Stimulated activated CD8-positive, alpha-beta memory T cell treated with anti-CD3 and anti-CD28 coated beads, Interleukin-15, amount 100 ng/mL, for 4 hours (primary cell): ENCODE measurements at regions not wholly inside any gene's neighbourhood (a gene's known extent, or its start where the extent isn't known, plus 50 kb on each side); places are given as distances from the start of the nearest gene placed in this dataset.

Experiments used
- DNase-seq, 2 donors: peaks; one replicate each; pipeline ENCODE4 v3.0.0-alpha.2; 2020; ENCODE audit warnings: low read depth in 2 of 2

GRCh38 chr4:11774346-11774745 lies 345.7 kb upstream of the HS3ST1 start:
- no peak for DNase-seq

GRCh38 chr4:11773798-11774197 lies 345.1 kb upstream of the HS3ST1 start:
- no peak for DNase-seq

DNA sequence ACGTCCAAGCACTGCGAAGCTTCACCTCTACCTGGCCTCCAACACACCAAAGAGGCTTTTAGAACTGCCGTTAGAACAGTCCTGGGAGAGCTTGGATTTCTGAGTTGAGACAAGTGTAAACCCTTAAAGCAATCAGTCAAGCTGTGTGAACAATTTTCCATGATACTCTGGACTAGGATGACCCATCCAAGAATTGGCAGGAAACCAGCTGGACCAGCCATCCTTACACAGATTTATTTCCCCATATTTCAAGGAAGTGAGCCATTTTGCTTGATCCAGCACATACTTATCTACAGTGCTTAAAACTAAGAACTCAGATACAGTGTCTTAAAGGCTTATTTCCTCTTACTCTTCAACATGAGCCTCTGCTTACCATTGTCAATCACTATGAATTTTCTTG lies 340.7 kb upstream of the HS3ST1 start:
- no peak for DNase-seq

- no peak for DNase-seq
Observed at GRCh38 chr4:11768251-11768972, 339.7 kb upstream of the HS3ST1 start.

- no peak for DNase-seq
Observed at GRCh38 chr4:11765849-11766453, 337.3 kb upstream of the HS3ST1 start.

- no peak for DNase-seq
Observed at GRCh38 chr4:11748164-11748872, 319.6 kb upstream of the HS3ST1 start.

DNA sequence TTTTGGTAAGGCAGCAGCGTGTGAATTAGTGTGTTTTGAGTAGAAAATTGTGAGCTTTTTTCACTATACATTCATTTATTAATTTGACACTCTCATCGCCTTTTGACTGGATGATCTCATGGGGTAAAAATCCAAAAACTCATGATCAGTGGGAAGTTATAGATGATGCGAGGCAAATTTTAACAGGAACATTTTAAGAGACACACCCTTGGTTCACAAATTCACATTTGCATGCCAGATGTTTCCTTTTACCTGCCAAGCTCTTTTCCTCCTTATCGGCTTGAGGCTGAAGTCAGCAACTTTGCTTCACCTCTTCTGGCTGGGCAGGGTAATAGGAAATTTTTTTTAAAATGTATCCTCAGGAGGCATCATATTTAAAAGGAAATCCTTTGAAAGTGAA lies 318.0 kb upstream of the HS3ST1 start:
- DNase-seq = no peak

DNA sequence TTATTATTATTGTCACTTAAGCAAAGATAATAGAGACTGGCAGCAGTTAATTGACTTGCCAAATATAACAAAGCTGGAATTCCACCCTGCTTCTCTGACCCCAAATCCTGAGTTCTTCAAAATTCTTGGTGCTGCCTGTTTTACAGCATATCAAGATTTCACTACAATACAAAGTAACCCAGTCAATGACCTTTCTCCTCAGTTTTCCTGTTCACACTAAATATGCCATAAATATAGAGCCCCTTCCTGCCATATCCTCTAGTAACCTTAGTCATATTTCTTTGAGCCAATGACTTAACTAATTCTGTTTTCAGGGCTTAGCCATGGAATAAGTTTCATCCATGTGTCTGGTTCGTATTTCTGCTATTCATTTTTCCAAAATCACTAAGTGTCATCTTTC lies 315.3 kb upstream of the HS3ST1 start:
- DNase-seq = no peak

DNA sequence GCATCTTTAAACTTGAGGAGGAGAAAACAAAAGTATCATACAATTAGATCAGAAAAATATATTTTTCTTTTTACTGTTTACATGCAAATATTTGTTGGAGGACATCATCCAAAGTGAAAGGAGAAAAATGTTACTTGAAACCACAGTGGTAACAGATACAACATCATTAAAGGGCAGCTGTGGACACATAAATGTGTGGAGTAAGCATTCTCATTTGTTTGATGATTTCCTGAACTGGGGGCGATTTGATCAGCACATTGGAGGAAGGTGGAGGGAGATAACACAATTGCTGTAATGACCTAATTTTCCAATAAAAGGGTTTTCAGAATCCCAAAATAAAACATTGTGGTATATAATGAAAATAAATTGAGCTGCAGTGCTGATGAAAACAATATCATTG lies 314.5 kb upstream of the HS3ST1 start:
- no peak for DNase-seq

DNA sequence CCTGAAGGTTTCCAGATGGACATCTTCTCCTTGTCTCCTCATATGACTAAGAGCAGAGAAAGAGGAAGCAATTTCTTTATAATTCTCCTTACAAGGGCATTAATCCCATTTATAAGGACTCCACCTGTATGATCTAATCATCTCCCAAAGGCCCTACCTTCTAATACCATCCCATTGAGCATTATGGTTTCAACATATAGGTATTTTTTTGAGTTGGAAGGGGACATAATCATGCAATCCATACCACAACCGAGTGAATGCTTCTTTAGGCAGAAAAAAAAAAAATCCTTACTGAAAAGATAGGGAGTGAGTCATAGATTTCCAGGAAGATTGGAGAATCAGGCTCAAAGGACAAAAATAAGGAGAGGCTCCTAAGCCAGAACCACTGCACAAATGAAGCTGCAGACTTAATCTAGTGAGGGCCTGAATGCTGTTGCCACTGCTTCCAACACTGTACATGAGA lies 312.5 kb upstream of the HS3ST1 start:
- no peak for DNase-seq

DNA sequence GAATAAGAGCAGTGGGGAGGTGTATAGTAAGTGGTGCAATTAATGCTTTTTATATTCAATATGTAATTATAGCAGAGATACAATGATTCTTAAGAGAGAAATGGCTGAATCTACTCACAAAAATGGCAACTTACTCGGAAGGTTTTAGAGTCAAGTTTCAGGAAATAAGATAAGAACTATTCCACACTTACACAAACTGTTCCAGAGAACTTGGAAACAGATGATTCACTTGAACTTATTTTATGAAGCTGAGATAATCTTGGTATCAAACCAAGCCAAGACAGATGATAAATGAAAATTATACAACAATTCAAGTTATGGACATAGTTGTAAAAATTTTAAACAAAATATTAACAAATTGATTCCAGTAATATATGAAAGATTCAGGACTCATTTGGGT lies 311.3 kb upstream of the HS3ST1 start:
- DNase-seq = no peak

- no peak for DNase-seq
Observed at GRCh38 chr4:11736978-11737377, 308.3 kb upstream of the HS3ST1 start.

DNA sequence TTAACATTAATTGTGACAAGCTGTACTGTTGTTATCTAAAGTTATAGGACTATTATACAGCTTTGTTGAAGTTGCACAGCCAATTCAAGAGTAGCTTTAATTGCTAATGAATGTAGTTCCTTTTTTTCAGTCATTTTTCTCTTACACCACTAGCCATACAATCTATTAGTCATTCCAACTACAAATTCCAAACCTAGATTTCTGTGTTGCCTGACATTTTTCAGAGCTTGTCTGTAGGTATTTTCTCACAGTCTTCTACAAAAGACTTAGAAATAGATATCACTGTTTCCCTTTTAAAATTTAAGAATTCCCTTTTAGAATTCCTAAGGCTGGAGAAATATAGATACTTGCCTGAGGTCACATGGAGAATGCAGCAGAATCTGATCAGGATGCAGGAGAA lies 307.0 kb upstream of the HS3ST1 start:
- no peak for DNase-seq

DNA sequence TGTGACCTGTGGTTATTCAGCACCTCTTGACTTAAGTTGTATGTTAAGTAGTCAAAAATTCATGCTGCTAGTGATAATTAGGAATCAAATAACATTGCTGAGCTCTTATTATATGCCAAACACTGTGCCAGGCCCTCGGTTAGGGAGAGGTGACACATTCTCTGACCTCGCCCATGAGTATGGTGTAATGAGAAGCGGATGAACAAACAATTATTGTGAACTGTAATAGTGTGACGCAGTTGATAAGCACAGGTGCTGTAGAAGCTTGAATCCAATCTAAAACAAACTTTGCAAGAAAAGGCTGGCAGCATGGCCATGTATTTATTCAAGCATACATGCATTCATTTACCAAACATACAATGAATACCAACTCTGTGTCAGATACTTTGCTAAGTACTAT lies 303.5 kb upstream of the HS3ST1 start:
- no peak for DNase-seq

DNA sequence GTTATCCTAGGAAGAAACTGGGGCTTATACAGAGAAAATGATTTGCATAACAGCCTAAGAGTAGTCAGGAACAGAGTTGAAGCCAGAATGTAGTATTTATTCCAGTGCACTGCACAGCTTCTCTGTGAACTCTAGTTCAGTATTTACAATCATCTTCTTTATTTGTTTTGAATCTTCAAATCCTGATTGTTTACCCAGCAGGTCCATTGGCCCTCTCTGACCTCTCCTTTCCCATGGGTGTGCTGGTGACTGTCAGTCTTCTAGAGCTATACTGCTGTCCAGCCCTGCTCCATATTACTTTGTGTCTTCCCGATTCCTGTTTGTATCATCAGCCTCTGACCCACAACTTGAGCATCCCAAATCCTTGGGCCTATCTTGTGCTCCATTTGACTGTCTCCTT lies 301.9 kb upstream of the HS3ST1 start:
- DNase-seq = no peak

- no peak for DNase-seq
Observed at GRCh38 chr4:11729548-11729947, 300.9 kb upstream of the HS3ST1 start.

- DNase-seq = no peak
Observed at GRCh38 chr4:11727903-11728564, 299.3 kb upstream of the HS3ST1 start.

DNA sequence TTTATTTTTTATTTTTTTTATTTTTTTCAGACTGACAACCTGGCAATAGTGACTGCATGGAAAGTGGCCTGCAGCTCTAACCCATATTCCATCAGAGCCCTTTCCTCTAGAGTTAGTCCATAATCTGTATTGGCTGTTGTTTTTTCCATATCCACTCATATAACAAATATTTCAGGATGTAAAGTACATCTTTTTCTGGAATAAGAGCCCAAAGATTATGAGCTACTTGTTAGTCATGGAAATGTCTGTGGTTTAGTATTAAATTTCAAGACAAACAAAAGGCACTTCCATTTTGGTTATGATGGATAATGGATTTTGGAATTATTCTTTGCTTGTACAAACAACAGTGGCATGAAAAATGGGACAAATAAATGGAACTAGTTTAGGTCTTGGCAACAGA lies 296.0 kb upstream of the HS3ST1 start:
- no peak for DNase-seq

DNA sequence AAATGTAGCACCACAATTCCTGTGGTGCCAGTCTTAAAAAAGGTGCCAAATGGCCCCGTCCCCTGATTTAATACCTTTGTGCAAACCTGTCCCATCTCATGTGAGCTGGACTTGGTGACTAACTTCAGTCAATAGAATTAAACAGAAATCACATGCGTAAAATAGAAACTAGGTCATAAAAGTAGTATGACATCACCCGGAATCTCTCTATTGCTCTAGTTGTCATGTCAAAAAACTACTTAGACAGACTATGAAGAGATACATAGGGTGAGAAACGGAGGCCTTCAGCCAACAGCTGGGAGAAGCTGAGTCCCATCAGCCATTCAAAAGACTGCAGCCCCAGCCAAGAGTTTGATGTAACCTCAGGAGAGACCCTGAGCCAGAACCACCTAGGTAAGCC lies 293.5 kb upstream of the HS3ST1 start:
- no peak for DNase-seq

GRCh38 chr4:11720292-11720691 lies 291.6 kb upstream of the HS3ST1 start:
- no peak for DNase-seq

GRCh38 chr4:11719879-11720278 lies 291.2 kb upstream of the HS3ST1 start:
- DNase-seq = no peak

- no peak for DNase-seq
Observed at GRCh38 chr4:11715753-11716521, 287.2 kb upstream of the HS3ST1 start.
